ENCODE measurements at regions not wholly inside any gene's neighbourhood (a gene's known extent, or its start where the extent isn't known, plus 50 kb on each side); places are given as distances from the start of the nearest gene placed in this dataset.

- no peak for TF ChIP-seq CTCF (IDR thresholded peaks at IDR 0.05)
- Histone ChIP-seq H3K4me3 (no peak overlapping the region), H3K27ac (no peak overlapping the region)
- DNase-seq (ENCODE audit: low spot score), result no peak
Measured at GRCh38 chr10:78875331-78875877, 193.4 kb upstream of the ZMIZ1 start.

GRCh38 chr10:78875932-78876331 lies 192.8 kb upstream of the ZMIZ1 start:
- no peak for DNase-seq (ENCODE audit: low spot score)

GRCh38 chr10:78876449-78876848 lies 192.3 kb upstream of the ZMIZ1 start:
- no peak overlapping the region for H3K4me3 ChIP-seq
- TF ChIP-seq CTCF (IDR thresholded peaks at IDR 0.05), result no peak
- DNase-seq (ENCODE audit: low spot score), result no peak
- no peak overlapping the region for H3K27ac ChIP-seq

More at GRCh38 chr10:78875932-78876331, 192.8 kb upstream of the ZMIZ1 start:
- Histone ChIP-seq H3K27ac (no peak overlapping the region), H3K4me3 (no peak overlapping the region)
- TF ChIP-seq CTCF (IDR thresholded peaks at IDR 0.05), result no peak

- H3K4me3 ChIP-seq, result no peak overlapping the region
- TF ChIP-seq CTCF (IDR thresholded peaks at IDR 0.05), result no peak
- H3K27ac ChIP-seq, result no peak overlapping the region
- DNase-seq (ENCODE audit: low spot score), result no peak
Measured at GRCh38 chr10:78879621-78880020, 189.1 kb upstream of the ZMIZ1 start.

GRCh38 chr10:78886129-78886528 lies 182.6 kb upstream of the ZMIZ1 start:
- no peak for DNase-seq (ENCODE audit: low spot score)
- Histone ChIP-seq H3K4me3 (no peak overlapping the region), H3K27ac (no peak overlapping the region)
- no peak for TF ChIP-seq CTCF (IDR thresholded peaks at IDR 0.05)

GRCh38 chr10:78889536-78890063 lies 179.2 kb upstream of the ZMIZ1 start:
- no peak for TF ChIP-seq CTCF (IDR thresholded peaks at IDR 0.05)

GRCh38 chr10:78890506-78890905 lies 178.3 kb upstream of the ZMIZ1 start:
- no peak for DNase-seq (ENCODE audit: low spot score)
- Histone ChIP-seq H3K4me3 (no peak overlapping the region), H3K27ac (no peak overlapping the region)
- no peak for TF ChIP-seq CTCF (IDR thresholded peaks at IDR 0.05)

More at GRCh38 chr10:78889536-78890063, 179.2 kb upstream of the ZMIZ1 start:
- no peak overlapping the region for H3K27ac ChIP-seq
- no peak for DNase-seq (ENCODE audit: low spot score)
- H3K4me3 ChIP-seq, result no peak overlapping the region

All from coronary artery (tissue), 2 donors.